ENCODE measurements at regions not wholly inside any gene's neighbourhood (a gene's known extent, or its start where the extent isn't known, plus 50 kb on each side); places are given as distances from the start of the nearest gene placed in this dataset.

- WGBS, 2 donors, result 88 to 95% methylated on average over 6 of the region's 6 CpGs
Observed at GRCh38 chr6:1020133-1020532, 291.8 kb upstream of the FOXQ1 start.

GRCh38 chr6:1018041-1018440 lies 293.9 kb upstream of the FOXQ1 start:
- H3K4me3 ChIP-seq, result no peak overlapping the region
- H3K36me3 ChIP-seq, result no peaks in the 10 kb centered on the region
- no peaks in the 10 kb centered on the region for H3K9me3 ChIP-seq
- TF ChIP-seq POLR2A (IDR thresholded peaks at IDR 0.05) (no peak), CTCF (IDR thresholded peaks at IDR 0.05) (no peak)
- no peak overlapping the region for H3K27ac ChIP-seq
- H3K4me1 ChIP-seq, result peaks cover 0 to 6% (median 0%) of the 10 kb centered on the region in 3 donors
- no peaks in the 10 kb centered on the region for H3K27me3 ChIP-seq
- intact Hi-C loops (cut with DNase I), result no loop called here
- 76 to 94% methylated on average over 3 of the region's 3 CpGs for WGBS, 2 donors
- DNase-seq, result no peak

More at GRCh38 chr6:1020133-1020532, 291.8 kb upstream of the FOXQ1 start:
- no peak overlapping the region for H3K27ac ChIP-seq
- TF ChIP-seq POLR2A (IDR thresholded peaks at IDR 0.05) (no peak), CTCF (IDR thresholded peaks at IDR 0.05) (no peak)
- no peaks in the 10 kb centered on the region for H3K9me3 ChIP-seq
- peaks cover 0 to 12% (median 6%) of the 10 kb centered on the region in 3 donors for H3K4me1 ChIP-seq
- H3K27me3 ChIP-seq, result no peaks in the 10 kb centered on the region
- no peak for DNase-seq
- no peaks in the 10 kb centered on the region for H3K36me3 ChIP-seq
- intact Hi-C loops (cut with DNase I), result no loop called here
- no peak overlapping the region for H3K4me3 ChIP-seq

- TF ChIP-seq CTCF (IDR thresholded peaks at IDR 0.05) (no peak), POLR2A (IDR thresholded peaks at IDR 0.05) (no peak)
- Histone ChIP-seq H3K27ac (no peak overlapping the region), H3K4me3 (no peak overlapping the region), H3K9me3 (no peaks in the 10 kb centered on the region), H3K36me3 (no peaks in the 10 kb centered on the region), H3K4me1 (peaks cover 0 to 6% (median 0%) of the 10 kb centered on the region in 3 donors), H3K27me3 (no peaks in the 10 kb centered on the region)
- 71 to 72% methylated on average over 18 of the region's 18 CpGs for WGBS, 2 donors
- intact Hi-C loops (cut with DNase I), result no loop called here
- no peak for DNase-seq
Observed at GRCh38 chr6:1016329-1017302, 295.3 kb upstream of the FOXQ1 start.

- Histone ChIP-seq H3K36me3 (no peaks in the 10 kb centered on the region), H3K4me1 (peaks cover 0 to 6% (median 0%) of the 10 kb centered on the region in 3 donors), H3K27me3 (no peaks in the 10 kb centered on the region), H3K4me3 (no peak overlapping the region), H3K9me3 (no peaks in the 10 kb centered on the region), H3K27ac (no peak overlapping the region)
- DNase-seq, result no peak
- intact Hi-C loops (cut with DNase I), result no loop called here
- TF ChIP-seq CTCF (IDR thresholded peaks at IDR 0.05), result no peak
- no peak for TF ChIP-seq POLR2A (IDR thresholded peaks at IDR 0.05)
Observed at GRCh38 chr6:1015825-1016224, 296.1 kb upstream of the FOXQ1 start.

GRCh38 chr6:1014431-1014807 lies 297.5 kb upstream of the FOXQ1 start:
- TF ChIP-seq POLR2A (IDR thresholded peaks at IDR 0.05) (no peak), CTCF (IDR thresholded peaks at IDR 0.05) (no peak)

More at GRCh38 chr6:1014431-1014807, 297.5 kb upstream of the FOXQ1 start:
- intact Hi-C loops (cut with DNase I), result no loop called here
- peaks cover 0 to 6% (median 0%) of the 10 kb centered on the region in 3 donors for H3K4me1 ChIP-seq
- no peak overlapping the region for H3K4me3 ChIP-seq
- H3K27ac ChIP-seq, result no peak overlapping the region
- no peaks in the 10 kb centered on the region for H3K36me3 ChIP-seq
- DNase-seq, result no peak
- no peaks in the 10 kb centered on the region for H3K27me3 ChIP-seq
- WGBS, 2 donors, result 42 to 66% methylated on average over 2 of the region's 2 CpGs
- H3K9me3 ChIP-seq, result no peaks in the 10 kb centered on the region

Data from esophagus squamous epithelium (tissue), 5 donors.